ENCODE measurements at regions not wholly inside any gene's neighbourhood (a gene's known extent, or its start where the extent isn't known, plus 50 kb on each side); places are given as distances from the start of the nearest gene placed in this dataset.

DNA sequence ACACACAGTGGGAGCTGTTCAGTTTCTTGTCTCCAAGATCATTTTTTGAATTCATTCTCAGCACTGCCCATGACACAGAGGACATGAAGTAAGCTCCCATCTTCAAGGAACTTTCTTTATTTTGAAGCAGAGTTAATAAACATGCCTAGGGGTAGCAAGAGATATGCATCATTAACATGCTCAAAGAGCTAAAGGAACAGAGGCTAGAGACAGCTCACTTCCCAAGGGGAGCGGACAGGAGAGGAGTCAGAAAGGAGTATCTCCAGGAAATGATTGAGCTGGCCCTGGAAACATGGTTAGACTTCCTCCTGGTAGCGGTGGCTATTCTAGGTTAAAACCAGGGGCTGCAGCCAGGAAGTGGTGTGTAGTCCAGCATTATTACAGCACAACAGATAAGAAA, 135.9 kb downstream of the GPAM start:
- no peak overlapping the region for H3K4me3 ChIP-seq (ENCODE audit: low read depth, low read length)
- TF ChIP-seq, protein P1, sequence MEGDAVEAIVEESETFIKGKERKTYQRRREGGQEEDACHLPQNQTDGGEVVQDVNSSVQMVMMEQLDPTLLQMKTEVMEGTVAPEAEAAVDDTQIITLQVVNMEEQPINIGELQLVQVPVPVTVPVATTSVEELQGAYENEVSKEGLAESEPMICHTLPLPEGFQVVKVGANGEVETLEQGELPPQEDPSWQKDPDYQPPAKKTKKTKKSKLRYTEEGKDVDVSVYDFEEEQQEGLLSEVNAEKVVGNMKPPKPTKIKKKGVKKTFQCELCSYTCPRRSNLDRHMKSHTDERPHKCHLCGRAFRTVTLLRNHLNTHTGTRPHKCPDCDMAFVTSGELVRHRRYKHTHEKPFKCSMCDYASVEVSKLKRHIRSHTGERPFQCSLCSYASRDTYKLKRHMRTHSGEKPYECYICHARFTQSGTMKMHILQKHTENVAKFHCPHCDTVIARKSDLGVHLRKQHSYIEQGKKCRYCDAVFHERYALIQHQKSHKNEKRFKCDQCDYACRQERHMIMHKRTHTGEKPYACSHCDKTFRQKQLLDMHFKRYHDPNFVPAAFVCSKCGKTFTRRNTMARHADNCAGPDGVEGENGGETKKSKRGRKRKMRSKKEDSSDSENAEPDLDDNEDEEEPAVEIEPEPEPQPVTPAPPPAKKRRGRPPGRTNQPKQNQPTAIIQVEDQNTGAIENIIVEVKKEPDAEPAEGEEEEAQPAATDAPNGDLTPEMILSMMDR (IDR thresholded peaks at IDR 0.05; ENCODE audit: borderline replicate concordance, insufficient read depth, low read depth, low read length): no peak

DNA sequence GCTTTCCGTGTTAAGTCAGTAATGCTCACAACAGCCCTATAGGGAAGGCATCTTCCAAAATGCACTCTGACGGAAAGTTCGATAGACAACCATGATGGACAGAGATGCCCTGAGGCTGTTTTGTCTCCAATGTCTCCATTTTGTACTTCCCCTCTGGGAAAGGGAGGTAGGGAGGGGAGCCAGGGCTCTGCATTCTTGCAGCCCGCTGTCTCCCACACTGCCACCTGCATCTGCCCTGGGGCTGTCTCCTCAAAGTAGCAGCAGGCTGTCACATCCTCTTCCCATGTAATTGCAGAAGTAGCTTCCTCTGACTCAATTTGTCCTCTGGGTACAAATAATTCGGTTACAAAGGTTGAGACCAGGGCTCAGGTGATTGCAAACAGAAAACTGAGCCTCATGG, 131.4 kb downstream of the GPAM start:
- no peak overlapping the region for H3K4me3 ChIP-seq (ENCODE audit: low read depth, low read length)
- TF ChIP-seq, protein P1 (IDR thresholded peaks at IDR 0.05; ENCODE audit: borderline replicate concordance, insufficient read depth, low read depth, low read length): no peak

DNA sequence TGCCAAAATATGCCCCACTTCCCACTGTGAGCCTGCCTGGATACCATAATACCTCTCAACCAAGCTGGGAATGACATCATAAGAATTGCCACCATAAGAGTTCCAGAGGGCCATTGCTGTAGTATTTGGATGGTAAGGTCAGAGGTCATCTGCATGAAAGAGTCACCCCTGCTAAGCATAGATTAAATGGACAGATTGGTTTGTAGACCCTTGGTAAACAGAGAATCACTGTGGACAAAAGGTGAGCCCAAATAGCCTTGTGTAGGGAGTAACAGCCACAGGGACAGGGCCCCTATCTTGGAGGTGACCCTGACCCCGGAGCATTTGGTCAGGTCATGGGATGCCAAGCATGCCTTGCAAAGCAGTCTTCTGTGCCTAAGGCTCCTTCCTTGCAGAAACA, 129.7 kb downstream of the GPAM start:
- TF ChIP-seq, protein P1 (IDR thresholded peaks at IDR 0.05; ENCODE audit: borderline replicate concordance, insufficient read depth, low read depth, low read length): no peak
- H3K4me3 ChIP-seq (ENCODE audit: low read depth, low read length): no peak overlapping the region

DNA sequence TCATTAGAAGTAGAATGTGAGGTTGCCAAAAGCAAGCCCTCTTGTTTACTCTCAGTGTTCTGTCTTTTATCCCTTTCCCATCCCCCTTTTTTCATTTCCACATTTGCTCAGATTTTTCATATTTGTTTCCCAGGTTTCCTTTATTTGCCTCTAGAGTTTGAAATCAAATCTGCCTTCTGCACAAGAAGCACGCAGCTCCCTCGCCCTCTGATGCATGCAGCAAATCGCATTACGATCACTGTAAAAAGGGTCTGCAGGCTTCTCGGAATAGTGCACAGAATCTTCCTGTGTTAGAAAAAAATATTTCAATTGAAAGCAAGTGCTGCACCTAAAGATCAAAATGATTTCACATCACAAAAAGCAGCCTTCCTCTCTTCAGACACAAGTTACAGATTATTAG, 129.0 kb downstream of the GPAM start:
- TF ChIP-seq, protein P1 (IDR thresholded peaks at IDR 0.05; ENCODE audit: borderline replicate concordance, insufficient read depth, low read depth, low read length): no peak
- no peak overlapping the region for H3K4me3 ChIP-seq (ENCODE audit: low read depth, low read length)

DNA sequence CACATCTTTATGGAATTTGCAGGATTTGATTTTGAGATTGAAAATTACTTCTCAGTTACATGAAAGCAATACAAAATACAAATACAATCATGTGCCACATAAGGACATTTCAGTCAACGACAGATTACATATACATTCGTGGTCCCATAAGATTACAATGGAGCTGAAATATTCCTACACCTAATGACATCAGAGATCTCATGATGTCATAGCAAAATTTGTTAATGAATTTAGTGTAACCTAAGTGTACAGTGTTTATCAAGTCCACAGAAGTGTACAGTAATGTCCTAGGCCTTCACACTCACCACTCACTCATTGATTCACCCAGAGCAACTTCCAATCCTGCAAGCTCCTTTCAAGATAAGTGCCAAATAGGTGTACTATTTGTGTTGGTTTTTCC, 126.5 kb downstream of the GPAM start:
- TF ChIP-seq, protein P1 (IDR thresholded peaks at IDR 0.05; ENCODE audit: borderline replicate concordance, insufficient read depth, low read depth, low read length): no peak
- H3K4me3 ChIP-seq (ENCODE audit: low read depth, low read length): no peak overlapping the region

DNA sequence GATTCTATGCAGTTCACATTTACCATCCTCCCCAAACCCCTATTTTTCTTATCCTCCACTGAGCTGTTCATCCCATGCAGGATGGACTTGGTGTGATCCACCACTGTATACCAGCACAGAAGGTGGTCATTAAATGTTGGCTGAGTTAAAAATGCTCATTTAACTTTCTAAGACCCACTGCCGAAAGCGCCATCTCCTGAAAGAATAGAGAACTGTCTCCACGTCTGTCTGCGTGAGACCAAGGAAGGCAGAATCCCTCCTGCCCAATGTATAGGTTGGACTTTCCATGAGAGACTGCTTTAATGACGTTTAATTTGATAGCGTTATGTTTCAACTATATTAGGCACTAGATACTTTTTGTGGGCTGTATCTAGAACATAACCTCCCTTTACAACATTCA, 124.3 kb downstream of the GPAM start:
- H3K4me3 ChIP-seq (ENCODE audit: low read depth, low read length): no peak overlapping the region
- TF ChIP-seq, protein P1 (IDR thresholded peaks at IDR 0.05; ENCODE audit: borderline replicate concordance, insufficient read depth, low read depth, low read length): no peak

DNA sequence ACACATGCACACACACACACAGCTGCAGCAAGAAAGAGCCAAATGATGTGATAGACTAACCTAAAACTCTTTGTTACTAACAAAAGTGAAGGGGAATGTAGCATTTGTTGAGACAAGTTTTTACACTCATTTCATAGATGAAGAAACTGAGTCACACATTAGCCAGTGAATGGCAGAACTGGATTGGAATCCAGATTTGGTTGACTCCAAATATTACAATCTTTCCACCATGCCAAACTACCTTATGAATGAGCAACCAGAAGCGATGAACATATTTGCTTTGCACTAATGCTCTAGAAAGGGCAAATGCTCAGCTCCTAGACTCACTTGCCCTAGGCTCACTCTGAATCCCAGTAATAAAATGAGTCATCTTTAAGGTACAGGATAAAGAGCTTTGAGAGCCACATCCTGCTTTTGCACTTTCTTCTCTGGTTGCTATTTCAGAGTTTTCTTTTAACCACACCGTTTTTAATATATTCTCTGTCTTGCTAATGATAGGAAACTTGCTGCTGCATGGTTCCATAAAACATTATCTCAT, 111.9 kb downstream of the GPAM start:
- TF ChIP-seq, protein P1 (IDR thresholded peaks at IDR 0.05; ENCODE audit: borderline replicate concordance, insufficient read depth, low read depth, low read length): no peak

More for the DNA sequence above, 111.9 kb downstream of the GPAM start:
- H3K4me3 ChIP-seq (ENCODE audit: low read depth, low read length): no peak overlapping the region
